CD8-positive, alpha-beta memory T cell (primary cell): ENCODE measurements at regions not wholly inside any gene's neighbourhood (a gene's known extent, or its start where the extent isn't known, plus 50 kb on each side); places are given as distances from the start of the nearest gene placed in this dataset.

Experiments used
- CTCF ChIA-PET: fragments of 350-600 bp; sonication (Branson Sonifier 250); formaldehyde crosslinking; loops from one replicate; lab custom pipeline; 2021; ENCODE audit warnings: antibody characterized with exemption; lab: Charles Lee
- POLR2A ChIA-PET: fragments of 350-600 bp; sonication (Branson Sonifier 250); formaldehyde crosslinking; loops from one replicate; lab custom pipeline; 2021; ENCODE audit warnings: antibody characterized with exemption; lab: Charles Lee
- DNase-seq, 5 donors: peaks; one replicate each; pipeline versions ENCODE4 v3.0.0 to v3.0.0-alpha.2; 2020 to 2022; ENCODE audit warnings: mixed read lengths in 1 of 5
- H3K27ac ChIP-seq: one replicate; pipeline ENCODE4 v1.7.0; 2013; ENCODE audit warnings: low read depth, mild to moderate bottlenecking, low read length, moderate library complexity
- H3K27me3 ChIP-seq: 2 replicates; pipeline ENCODE4 v1.7.0; 2013; ENCODE audit warnings: low read length, mild to moderate bottlenecking; ENCODE audit not compliant: insufficient read depth, poor library complexity, severe bottlenecking
- H3K36me3 ChIP-seq: 2 replicates; pipeline ENCODE4 v1.7.0; 2013; ENCODE audit warnings: mild to moderate bottlenecking, low read length, moderate library complexity; ENCODE audit not compliant: insufficient read depth
- H3K4me1 ChIP-seq: 2 replicates; pipeline ENCODE4 v1.7.0; 2013; ENCODE audit warnings: mild to moderate bottlenecking, low read length, moderate library complexity; ENCODE audit not compliant: insufficient read depth
- H3K4me3 ChIP-seq: 2 replicates; pipeline ENCODE4 v1.7.0; 2013; ENCODE audit warnings: mild to moderate bottlenecking, low read length
- H3K9me3 ChIP-seq: 2 replicates; pipeline ENCODE4 v1.7.0; 2013; ENCODE audit warnings: mild to moderate bottlenecking, low read length
- H3K27ac Mint-ChIP-seq, 8 donors: one replicate each; pipeline ENCODE4 v1.8.0; 2020 to 2021; ENCODE audit warnings: mixed read lengths in 8 of 8, mild to moderate bottlenecking in 6 of 8, inconsistent platforms in 3 of 8, moderate library complexity in 3 of 8
- H3K27me3 Mint-ChIP-seq, 2 donors: one replicate each; pipeline ENCODE4 v1.8.0; 2020 to 2021; ENCODE audit warnings: mixed read lengths in 2 of 2, mild to moderate bottlenecking in 1 of 2, moderate library complexity in 1 of 2
- H3K36me3 Mint-ChIP-seq, 3 donors: one replicate each; pipeline ENCODE4 v1.8.0; 2020 to 2021; ENCODE audit warnings: mixed read lengths in 3 of 3, inconsistent platforms in 1 of 3, mild to moderate bottlenecking in 1 of 3
- H3K4me1 Mint-ChIP-seq, 3 donors: one replicate each; pipeline ENCODE4 v1.8.0; 2020 to 2021; ENCODE audit warnings: mixed read lengths in 3 of 3, inconsistent platforms in 1 of 3, mild to moderate bottlenecking in 1 of 3
- H3K4me3 Mint-ChIP-seq, 7 donors: one replicate each; pipeline ENCODE4 v1.8.0; 2020 to 2021; ENCODE audit warnings: mixed read lengths in 7 of 7, mild to moderate bottlenecking in 6 of 7, moderate library complexity in 4 of 7, inconsistent platforms in 2 of 7
- H3K9me3 Mint-ChIP-seq, 5 donors: one replicate each; pipeline ENCODE4 v1.8.0; 2020 to 2022; ENCODE audit warnings: mixed read lengths in 5 of 5, mild to moderate bottlenecking in 3 of 5, moderate library complexity in 2 of 5, inconsistent platforms in 1 of 5

- Mint-ChIP-seq H3K36me3 (no peaks in the 10 kb centered on the region), H3K4me3 (no peak overlapping the region), H3K9me3 (peaks cover 0 to 9% (median 3%) of the 10 kb centered on the region in 5 donors), H3K4me1 (no peaks in the 10 kb centered on the region), H3K27me3 (peaks cover 0 to 5% of the 10 kb centered on the region in 2 donors), H3K27ac (no peak overlapping the region)
- H3K4me3 ChIP-seq: no peak overlapping the region
- DNase-seq: no peak
- no peaks in the 10 kb centered on the region for H3K9me3 ChIP-seq
- H3K27me3 ChIP-seq: no peaks in the 10 kb centered on the region
- no peaks in the 10 kb centered on the region for H3K4me1 ChIP-seq
- no peaks in the 10 kb centered on the region for H3K36me3 ChIP-seq
- ChIA-PET CTCF (no interaction called here), POLR2A (no interaction called here)
- H3K27ac ChIP-seq: no peak overlapping the region
These were observed 204.3 kb downstream of the ATPSCKMT start for GRCh38 chr5:10045376-10045775.

- no peaks in the 10 kb centered on the region for H3K36me3 ChIP-seq
- H3K9me3 Mint-ChIP-seq: peaks cover 0 to 9% (median 0%) of the 10 kb centered on the region in 5 donors
- ChIA-PET POLR2A (no interaction called here), CTCF (no interaction called here)
- DNase-seq: no peak
- no peak overlapping the region for H3K4me3 Mint-ChIP-seq
- H3K4me3 ChIP-seq: no peak overlapping the region
- no peak overlapping the region for H3K27ac ChIP-seq
- H3K4me1 Mint-ChIP-seq: no peaks in the 10 kb centered on the region
- H3K27me3 ChIP-seq: no peaks in the 10 kb centered on the region
- H3K36me3 Mint-ChIP-seq: no peaks in the 10 kb centered on the region
- H3K27me3 Mint-ChIP-seq: no peaks in the 10 kb centered on the region
- no peaks in the 10 kb centered on the region for H3K9me3 ChIP-seq
- H3K27ac Mint-ChIP-seq: peak overlapping the region in 1 of 8 donors; percentile 9
- no peaks in the 10 kb centered on the region for H3K4me1 ChIP-seq
These were observed 213.4 kb downstream of the ATPSCKMT start for GRCh38 chr5:10036136-10036815.

GRCh38 chr5:10034001-10034400, 215.7 kb downstream of the ATPSCKMT start:
- Mint-ChIP-seq H3K27me3 (no peaks in the 10 kb centered on the region), H3K4me3 (no peak overlapping the region), H3K9me3 (peaks cover 0 to 9% (median 6%) of the 10 kb centered on the region in 5 donors), H3K36me3 (no peaks in the 10 kb centered on the region), H3K4me1 (no peaks in the 10 kb centered on the region), H3K27ac (no peak overlapping the region)
- no peaks in the 10 kb centered on the region for H3K36me3 ChIP-seq
- no peaks in the 10 kb centered on the region for H3K27me3 ChIP-seq
- no peak overlapping the region for H3K4me3 ChIP-seq
- ChIA-PET CTCF (no interaction called here), POLR2A (no interaction called here)
- no peaks in the 10 kb centered on the region for H3K4me1 ChIP-seq
- DNase-seq: no peak
- H3K27ac ChIP-seq: no peak overlapping the region
- no peaks in the 10 kb centered on the region for H3K9me3 ChIP-seq

- Mint-ChIP-seq H3K9me3 (peaks cover 0 to 12% (median 9%) of the 10 kb centered on the region in 5 donors), H3K36me3 (no peaks in the 10 kb centered on the region)
These were observed 217.9 kb downstream of the ATPSCKMT start for GRCh38 chr5:10031817-10032216.

GRCh38 chr5:10030219-10030831, 219.4 kb downstream of the ATPSCKMT start:
- no peak for DNase-seq
- no peaks in the 10 kb centered on the region for H3K9me3 ChIP-seq
- H3K27ac ChIP-seq: no peak overlapping the region
- no peak overlapping the region for H3K4me3 ChIP-seq
- H3K4me3 Mint-ChIP-seq: no peak overlapping the region
- CTCF ChIA-PET: no interaction called here
- POLR2A ChIA-PET: no interaction called here
- H3K4me1 Mint-ChIP-seq: no peaks in the 10 kb centered on the region
- no peaks in the 10 kb centered on the region for H3K27me3 Mint-ChIP-seq
- H3K36me3 Mint-ChIP-seq: no peaks in the 10 kb centered on the region
- no peaks in the 10 kb centered on the region for H3K36me3 ChIP-seq
- H3K27me3 ChIP-seq: no peaks in the 10 kb centered on the region
- H3K27ac Mint-ChIP-seq: no peak overlapping the region
- H3K4me1 ChIP-seq: no peaks in the 10 kb centered on the region
- peaks cover 0 to 16% (median 10%) of the 10 kb centered on the region in 5 donors for H3K9me3 Mint-ChIP-seq

More at GRCh38 chr5:10031817-10032216, 217.9 kb downstream of the ATPSCKMT start:
- Histone ChIP-seq H3K9me3 (no peaks in the 10 kb centered on the region), H3K27ac (no peak overlapping the region), H3K27me3 (no peaks in the 10 kb centered on the region), H3K36me3 (no peaks in the 10 kb centered on the region), H3K4me1 (no peaks in the 10 kb centered on the region), H3K4me3 (no peak overlapping the region)
- Mint-ChIP-seq H3K4me3 (no peak overlapping the region), H3K27me3 (no peaks in the 10 kb centered on the region), H3K27ac (no peak overlapping the region), H3K4me1 (no peaks in the 10 kb centered on the region)
- CTCF ChIA-PET: no interaction called here
- DNase-seq: no peak
- POLR2A ChIA-PET: no interaction called here

- ChIA-PET CTCF (no interaction called here), POLR2A (no interaction called here)
- no peaks in the 10 kb centered on the region for H3K4me1 Mint-ChIP-seq
- H3K9me3 Mint-ChIP-seq: peaks cover 11 to 24% (median 17%) of the 10 kb centered on the region in 5 donors
- DNase-seq: no peak
- Histone ChIP-seq H3K4me3 (no peak overlapping the region), H3K27me3 (no peaks in the 10 kb centered on the region), H3K9me3 (no peaks in the 10 kb centered on the region), H3K4me1 (no peaks in the 10 kb centered on the region), H3K27ac (no peak overlapping the region), H3K36me3 (no peaks in the 10 kb centered on the region)
- no peak overlapping the region for H3K4me3 Mint-ChIP-seq
- no peak overlapping the region for H3K27ac Mint-ChIP-seq
- H3K27me3 Mint-ChIP-seq: no peaks in the 10 kb centered on the region
- H3K36me3 Mint-ChIP-seq: no peaks in the 10 kb centered on the region
These were observed 226.2 kb downstream of the ATPSCKMT start for GRCh38 chr5:10023494-10023893.

- no peak overlapping the region for H3K27ac Mint-ChIP-seq
- peaks cover 6 to 22% (median 14%) of the 10 kb centered on the region in 5 donors for H3K9me3 Mint-ChIP-seq
- CTCF ChIA-PET: interaction anchor here (0.9 kb wide), 1 partner anchor 105 kb away, joined by 3 read pairs; no protein-coding TSS in a partner anchor
- DNase-seq: no peak
- H3K27me3 ChIP-seq: no peaks in the 10 kb centered on the region
- H3K4me3 ChIP-seq: no peak overlapping the region
- no peak overlapping the region for H3K4me3 Mint-ChIP-seq
- no peaks in the 10 kb centered on the region for H3K27me3 Mint-ChIP-seq
- POLR2A ChIA-PET: no interaction called here
- H3K27ac ChIP-seq: no peak overlapping the region
- H3K36me3 Mint-ChIP-seq: no peaks in the 10 kb centered on the region
- H3K36me3 ChIP-seq: no peaks in the 10 kb centered on the region
- H3K9me3 ChIP-seq: no peaks in the 10 kb centered on the region
- H3K4me1 ChIP-seq: no peaks in the 10 kb centered on the region
- H3K4me1 Mint-ChIP-seq: no peaks in the 10 kb centered on the region
These were observed 228.4 kb downstream of the ATPSCKMT start for GRCh38 chr5:10021248-10021647.

- H3K9me3 Mint-ChIP-seq: peaks cover 5 to 15% (median 13%) of the 10 kb centered on the region in 5 donors
- no peaks in the 10 kb centered on the region for H3K27me3 ChIP-seq
- no peak overlapping the region for H3K4me3 ChIP-seq
- ChIA-PET POLR2A (no interaction called here), CTCF (no interaction called here)
- H3K36me3 ChIP-seq: no peaks in the 10 kb centered on the region
- H3K4me3 Mint-ChIP-seq: no peak overlapping the region
- H3K27ac ChIP-seq: no peak overlapping the region
- H3K4me1 Mint-ChIP-seq: no peaks in the 10 kb centered on the region
- H3K9me3 ChIP-seq: no peaks in the 10 kb centered on the region
- H3K27ac Mint-ChIP-seq: no peak overlapping the region
- H3K27me3 Mint-ChIP-seq: no peaks in the 10 kb centered on the region
- no peaks in the 10 kb centered on the region for H3K4me1 ChIP-seq
- no peaks in the 10 kb centered on the region for H3K36me3 Mint-ChIP-seq
- no peak for DNase-seq
These were observed 230.5 kb downstream of the ATPSCKMT start for GRCh38 chr5:10019236-10019635.
